ENCODE measurements at regions not wholly inside any gene's neighbourhood (a gene's known extent, or its start where the extent isn't known, plus 50 kb on each side); places are given as distances from the start of the nearest gene placed in this dataset.

GRCh38 chr4:166421556-166422156 lies 548.6 kb downstream of the TLL1 start:
- ATAC-seq (replicated peaks) (no peak), DNase-seq (no peak)
- H3K4me1 Mint-ChIP-seq (ENCODE audit: low read depth in 2 of 2) = no peaks in the 10 kb centered on the region
- H3K9me3 Mint-ChIP-seq = peaks cover 7 to 9% of the 10 kb centered on the region in 2 donors
- no peak overlapping the region for H3K4me3 Mint-ChIP-seq
- no peak overlapping the region for H3K27ac Mint-ChIP-seq
- no peaks in the 10 kb centered on the region for H3K27me3 Mint-ChIP-seq
- no peaks in the 10 kb centered on the region for H3K36me3 Mint-ChIP-seq (ENCODE audit: insufficient read depth)

- ATAC-seq (replicated peaks) (no peak), DNase-seq (no peak)
- H3K4me1 Mint-ChIP-seq (ENCODE audit: low read depth in 2 of 2) = no peaks in the 10 kb centered on the region
- H3K4me3 Mint-ChIP-seq = no peak overlapping the region
- peaks cover 3 to 6% of the 10 kb centered on the region in 2 donors for H3K9me3 Mint-ChIP-seq
- no peaks in the 10 kb centered on the region for H3K27me3 Mint-ChIP-seq
- H3K27ac Mint-ChIP-seq = no peak overlapping the region
- H3K36me3 Mint-ChIP-seq (ENCODE audit: insufficient read depth) = no peaks in the 10 kb centered on the region
Measured at GRCh38 chr4:166422475-166422874, 549.4 kb downstream of the TLL1 start.

GRCh38 chr4:166426300-166426863 lies 553.3 kb downstream of the TLL1 start:
- no peak overlapping the region for H3K27ac Mint-ChIP-seq
- ATAC-seq (replicated peaks) (no peak), DNase-seq (no peak)
- H3K4me3 Mint-ChIP-seq = no peak overlapping the region
- H3K4me1 Mint-ChIP-seq (ENCODE audit: low read depth in 2 of 2) = no peaks in the 10 kb centered on the region
- H3K36me3 Mint-ChIP-seq (ENCODE audit: insufficient read depth) = no peaks in the 10 kb centered on the region
- H3K27me3 Mint-ChIP-seq = no peaks in the 10 kb centered on the region
- peaks cover 13 to 15% of the 10 kb centered on the region in 2 donors for H3K9me3 Mint-ChIP-seq

DNA sequence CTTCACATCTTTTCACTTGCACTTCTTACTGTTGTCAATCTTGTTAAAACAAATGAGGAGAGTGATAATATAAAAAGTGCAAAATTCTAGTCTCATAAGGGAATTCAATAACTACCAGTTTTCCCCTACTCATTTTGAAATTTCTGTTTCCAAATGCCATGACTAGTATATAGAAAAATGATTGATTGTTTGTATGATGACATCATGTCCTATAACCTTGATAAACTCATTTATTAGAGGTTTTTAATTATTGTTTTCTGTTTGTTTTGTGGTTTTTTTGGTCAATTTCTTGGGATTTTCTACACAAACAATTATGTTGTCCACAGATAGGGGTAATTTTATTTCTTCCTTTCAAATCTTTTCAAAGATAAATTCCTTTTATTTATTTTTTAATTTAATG lies 559.1 kb downstream of the TLL1 start:
- no peaks in the 10 kb centered on the region for H3K36me3 Mint-ChIP-seq (ENCODE audit: insufficient read depth)
- no peaks in the 10 kb centered on the region for H3K27me3 Mint-ChIP-seq

GRCh38 chr4:166432842-166433241 lies 559.8 kb downstream of the TLL1 start:
- no peaks in the 10 kb centered on the region for H3K36me3 Mint-ChIP-seq (ENCODE audit: insufficient read depth)
- DNase-seq = no peak
- peaks cover 13 to 16% of the 10 kb centered on the region in 2 donors for H3K9me3 Mint-ChIP-seq
- H3K4me1 Mint-ChIP-seq (ENCODE audit: low read depth in 2 of 2) = no peaks in the 10 kb centered on the region
- H3K4me3 Mint-ChIP-seq = no peak overlapping the region
- no peaks in the 10 kb centered on the region for H3K27me3 Mint-ChIP-seq
- no peak for ATAC-seq (replicated peaks)
- no peak overlapping the region for H3K27ac Mint-ChIP-seq

More for the DNA sequence above, 559.1 kb downstream of the TLL1 start:
- Mint-ChIP-seq H3K4me3 (no peak overlapping the region), H3K27ac (no peak overlapping the region), H3K9me3 (peaks cover 13 to 16% of the 10 kb centered on the region in 2 donors), H3K4me1 (ENCODE audit: low read depth in 2 of 2) (no peaks in the 10 kb centered on the region)
- ATAC-seq (replicated peaks) = no peak
- DNase-seq = no peak

GRCh38 chr4:166435449-166435848 lies 562.4 kb downstream of the TLL1 start:
- no peak for DNase-seq

DNA sequence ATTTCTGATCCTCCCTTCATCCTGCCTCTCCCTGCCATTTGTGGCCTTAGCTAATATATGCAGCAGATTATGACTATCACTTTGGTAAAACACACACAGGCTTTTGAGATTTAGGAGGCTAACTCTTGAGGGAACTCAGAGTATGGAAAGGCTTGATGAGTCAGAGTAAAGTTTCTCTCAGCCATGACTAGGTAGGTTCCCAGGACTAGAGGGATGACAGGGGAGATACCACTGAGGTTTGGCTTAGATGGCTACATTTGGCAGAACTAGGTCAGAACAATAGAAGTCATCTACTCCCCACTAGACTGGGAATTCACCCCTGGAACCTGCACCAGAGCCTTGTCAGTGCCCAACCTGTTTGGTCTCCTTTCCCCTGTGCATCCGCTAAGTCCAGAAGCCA lies 585.7 kb downstream of the TLL1 start:
- H3K4me3 Mint-ChIP-seq = no peak overlapping the region
- DNase-seq = no peak
- no peaks in the 10 kb centered on the region for H3K4me1 Mint-ChIP-seq (ENCODE audit: low read depth in 2 of 2)
- no peaks in the 10 kb centered on the region for H3K27me3 Mint-ChIP-seq
- H3K36me3 Mint-ChIP-seq (ENCODE audit: insufficient read depth) = no peaks in the 10 kb centered on the region
- H3K9me3 Mint-ChIP-seq = peaks cover 5 to 20% of the 10 kb centered on the region in 2 donors
- ATAC-seq (replicated peaks) = no peak
- no peak overlapping the region for H3K27ac Mint-ChIP-seq

More at GRCh38 chr4:166435449-166435848, 562.4 kb downstream of the TLL1 start:
- Mint-ChIP-seq H3K4me1 (ENCODE audit: low read depth in 2 of 2) (no peaks in the 10 kb centered on the region), H3K27me3 (no peaks in the 10 kb centered on the region), H3K9me3 (peaks cover 5 to 8% of the 10 kb centered on the region in 2 donors), H3K36me3 (ENCODE audit: insufficient read depth) (no peaks in the 10 kb centered on the region), H3K27ac (no peak overlapping the region), H3K4me3 (no peak overlapping the region)
- no peak for ATAC-seq (replicated peaks)

DNA sequence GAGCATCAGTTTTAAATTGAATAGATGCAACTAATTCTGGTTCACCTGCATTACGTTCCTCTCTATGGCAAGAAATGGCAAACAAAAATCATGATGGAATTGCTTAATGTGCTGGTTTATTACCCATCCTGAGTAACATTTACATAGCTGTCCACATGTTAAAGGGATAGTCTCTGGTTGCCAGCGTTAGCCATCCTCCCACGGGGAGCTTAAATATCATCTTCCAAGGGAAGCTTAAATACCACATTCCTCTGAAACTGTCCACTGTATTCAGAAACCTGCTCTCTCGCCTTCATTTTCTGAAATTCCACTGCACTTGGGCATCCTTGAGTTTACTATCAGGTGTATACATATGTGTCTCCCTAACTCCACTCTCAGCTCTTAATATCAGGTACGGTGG lies 586.6 kb downstream of the TLL1 start:
- Mint-ChIP-seq H3K4me3 (no peak overlapping the region), H3K27ac (no peak overlapping the region), H3K9me3 (peaks cover 3 to 14% of the 10 kb centered on the region in 2 donors), H3K36me3 (ENCODE audit: insufficient read depth) (no peaks in the 10 kb centered on the region), H3K4me1 (ENCODE audit: low read depth in 2 of 2) (no peaks in the 10 kb centered on the region), H3K27me3 (no peaks in the 10 kb centered on the region)
- ATAC-seq (replicated peaks) (no peak), DNase-seq (no peak)

- H3K4me3 Mint-ChIP-seq = no peak overlapping the region
- no peaks in the 10 kb centered on the region for H3K4me1 Mint-ChIP-seq (ENCODE audit: low read depth in 2 of 2)
- DNase-seq = no peak
- H3K27ac Mint-ChIP-seq = no peak overlapping the region
- peaks cover 2 to 7% of the 10 kb centered on the region in 2 donors for H3K9me3 Mint-ChIP-seq
- no peaks in the 10 kb centered on the region for H3K36me3 Mint-ChIP-seq (ENCODE audit: insufficient read depth)
- H3K27me3 Mint-ChIP-seq = no peaks in the 10 kb centered on the region
- no peak for ATAC-seq (replicated peaks)
Measured at GRCh38 chr4:166460769-166461550, 587.9 kb downstream of the TLL1 start.

GRCh38 chr4:166481055-166481454 lies 608.0 kb downstream of the TLL1 start:
- H3K4me3 Mint-ChIP-seq = no peak overlapping the region
- no peaks in the 10 kb centered on the region for H3K36me3 Mint-ChIP-seq (ENCODE audit: insufficient read depth)
- DNase-seq = no peak
- H3K27ac Mint-ChIP-seq = no peak overlapping the region
- H3K27me3 Mint-ChIP-seq = no peaks in the 10 kb centered on the region
- peaks cover 6 to 15% of the 10 kb centered on the region in 2 donors for H3K9me3 Mint-ChIP-seq
- no peaks in the 10 kb centered on the region for H3K4me1 Mint-ChIP-seq (ENCODE audit: low read depth in 2 of 2)
- ATAC-seq (replicated peaks) = no peak

- DNase-seq = no peak
- peaks cover 6 to 15% of the 10 kb centered on the region in 2 donors for H3K9me3 Mint-ChIP-seq
- H3K27me3 Mint-ChIP-seq = no peaks in the 10 kb centered on the region
- no peak overlapping the region for H3K4me3 Mint-ChIP-seq
- H3K36me3 Mint-ChIP-seq (ENCODE audit: insufficient read depth) = no peaks in the 10 kb centered on the region
- ATAC-seq (replicated peaks) = no peak
- no peak overlapping the region for H3K27ac Mint-ChIP-seq
- H3K4me1 Mint-ChIP-seq (ENCODE audit: low read depth in 2 of 2) = no peaks in the 10 kb centered on the region
Measured at GRCh38 chr4:166481739-166482138, 608.7 kb downstream of the TLL1 start.

- Mint-ChIP-seq H3K36me3 (ENCODE audit: insufficient read depth) (no peaks in the 10 kb centered on the region), H3K4me1 (ENCODE audit: low read depth in 2 of 2) (no peaks in the 10 kb centered on the region), H3K4me3 (no peak overlapping the region), H3K27ac (no peak overlapping the region), H3K9me3 (peaks cover 2 to 6% of the 10 kb centered on the region in 2 donors), H3K27me3 (no peaks in the 10 kb centered on the region)
- ATAC-seq (replicated peaks) = no peak
- no peak for DNase-seq
Measured at GRCh38 chr4:166482758-166483157, 609.7 kb downstream of the TLL1 start.

DNA sequence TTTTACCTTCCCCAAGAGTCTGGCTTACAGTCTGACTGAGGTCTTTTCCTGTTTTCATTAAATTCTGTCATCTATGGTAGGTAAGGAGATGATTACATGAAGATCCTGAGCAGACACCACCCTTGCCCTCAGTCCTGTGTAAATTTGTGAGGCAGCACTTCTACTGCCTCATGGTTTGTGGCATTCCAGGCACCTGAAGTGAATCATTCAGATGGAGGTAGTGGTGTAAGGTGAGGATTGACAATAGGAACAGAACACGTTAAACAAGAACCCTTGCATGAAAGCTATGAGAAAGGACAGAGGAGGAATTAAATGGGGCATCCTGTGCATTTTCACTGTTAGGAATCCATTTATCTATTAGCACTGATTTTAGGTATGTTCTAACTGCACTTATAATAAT lies 618.6 kb downstream of the TLL1 start:
- no peaks in the 10 kb centered on the region for H3K36me3 Mint-ChIP-seq (ENCODE audit: insufficient read depth)
- ATAC-seq (replicated peaks) = no peak
- H3K27me3 Mint-ChIP-seq = no peaks in the 10 kb centered on the region
- H3K4me3 Mint-ChIP-seq = no peak overlapping the region
- no peaks in the 10 kb centered on the region for H3K4me1 Mint-ChIP-seq (ENCODE audit: low read depth in 2 of 2)
- peaks cover 6 to 13% of the 10 kb centered on the region in 2 donors for H3K9me3 Mint-ChIP-seq
- H3K27ac Mint-ChIP-seq = no peak overlapping the region
- no peak for DNase-seq

GRCh38 chr4:166493924-166494345 lies 620.9 kb downstream of the TLL1 start:
- Mint-ChIP-seq H3K27me3 (no peaks in the 10 kb centered on the region), H3K4me1 (ENCODE audit: low read depth in 2 of 2) (no peaks in the 10 kb centered on the region), H3K9me3 (peaks cover 9 to 13% of the 10 kb centered on the region in 2 donors), H3K36me3 (ENCODE audit: insufficient read depth) (no peaks in the 10 kb centered on the region), H3K4me3 (no peak overlapping the region), H3K27ac (no peak overlapping the region)
- ATAC-seq (replicated peaks) (no peak), DNase-seq (no peak)
